ENCODE measurements at regions not wholly inside any gene's neighbourhood (a gene's known extent, or its start where the extent isn't known, plus 50 kb on each side); places are given as distances from the start of the nearest gene placed in this dataset.

DNA sequence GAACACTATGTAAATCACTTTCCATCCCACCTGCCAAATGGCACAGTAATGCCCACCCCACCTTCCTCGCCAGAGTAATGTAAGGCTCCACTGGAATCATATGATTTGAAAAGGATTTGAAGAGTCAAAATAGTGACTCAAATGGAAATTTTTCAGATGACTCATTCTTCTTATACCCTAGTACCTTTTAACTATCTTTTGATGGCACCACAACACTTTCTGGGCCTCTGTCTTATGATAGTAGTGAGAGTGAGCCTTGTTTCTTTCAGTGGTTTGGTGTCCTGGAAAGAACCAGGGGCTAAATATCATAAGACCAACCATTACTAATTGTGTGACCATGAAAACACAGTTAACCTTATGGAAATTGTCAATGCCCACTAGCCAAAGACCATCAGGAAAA, 235.4 kb upstream of the SLC14A2 start:
- Histone ChIP-seq H3K4me3 (ENCODE audit: control insufficient read depth in 2 of 3, extremely low read depth in 1 of 3, insufficient read depth in 2 of 3, low read depth in 1 of 3, low read length in 3 of 3) (no peak overlapping the region), H2AFZ (ENCODE audit: control insufficient read depth, low read length) (no peak overlapping the region), H4K20me1 (ENCODE audit: control insufficient read depth, extremely low read depth, insufficient read depth, low read length) (no peaks in the 10 kb centered on the region), H3K4me2 (ENCODE audit: control insufficient read depth, extremely low read depth, insufficient read depth, low read depth, low read length) (no peak overlapping the region), H3K27ac (ENCODE audit: control insufficient read depth, insufficient read depth, low read length) (no peak overlapping the region), H3K79me2 (ENCODE audit: control insufficient read depth, insufficient read depth, low read length) (no peaks in the 10 kb centered on the region), H3K27me3 (ENCODE audit: control insufficient read depth, extremely low read depth, insufficient read depth, low read length) (no peaks in the 10 kb centered on the region), H3K4me1 (ENCODE audit: control insufficient read depth, extremely low read depth, insufficient read depth, low read length) (peaks cover 15% of the 10 kb centered on the region), H3K9ac (ENCODE audit: control insufficient read depth, extremely low read depth, insufficient read depth, low read length) (no peak overlapping the region), H3K9me1 (ENCODE audit: control insufficient read depth, extremely low read depth, insufficient read depth, low read length) (no peaks in the 10 kb centered on the region), H3K36me3 (ENCODE audit: control insufficient read depth in 2 of 2, extremely low read depth in 1 of 2, insufficient read depth in 2 of 2, low read length in 2 of 2) (no peaks in the 10 kb centered on the region), H3K9me3 (ENCODE audit: control insufficient read depth, low read depth, low read length) (no peaks in the 10 kb centered on the region)
- no peak for TF ChIP-seq EZH2 (IDR thresholded peaks at IDR 0.05; ENCODE audit: low read length)
- TF ChIP-seq, protein P1, sequence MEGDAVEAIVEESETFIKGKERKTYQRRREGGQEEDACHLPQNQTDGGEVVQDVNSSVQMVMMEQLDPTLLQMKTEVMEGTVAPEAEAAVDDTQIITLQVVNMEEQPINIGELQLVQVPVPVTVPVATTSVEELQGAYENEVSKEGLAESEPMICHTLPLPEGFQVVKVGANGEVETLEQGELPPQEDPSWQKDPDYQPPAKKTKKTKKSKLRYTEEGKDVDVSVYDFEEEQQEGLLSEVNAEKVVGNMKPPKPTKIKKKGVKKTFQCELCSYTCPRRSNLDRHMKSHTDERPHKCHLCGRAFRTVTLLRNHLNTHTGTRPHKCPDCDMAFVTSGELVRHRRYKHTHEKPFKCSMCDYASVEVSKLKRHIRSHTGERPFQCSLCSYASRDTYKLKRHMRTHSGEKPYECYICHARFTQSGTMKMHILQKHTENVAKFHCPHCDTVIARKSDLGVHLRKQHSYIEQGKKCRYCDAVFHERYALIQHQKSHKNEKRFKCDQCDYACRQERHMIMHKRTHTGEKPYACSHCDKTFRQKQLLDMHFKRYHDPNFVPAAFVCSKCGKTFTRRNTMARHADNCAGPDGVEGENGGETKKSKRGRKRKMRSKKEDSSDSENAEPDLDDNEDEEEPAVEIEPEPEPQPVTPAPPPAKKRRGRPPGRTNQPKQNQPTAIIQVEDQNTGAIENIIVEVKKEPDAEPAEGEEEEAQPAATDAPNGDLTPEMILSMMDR (optimal IDR thresholded peaks at IDR 0.05 in 1 of 3, IDR thresholded peaks at IDR 0.05 in 1 of 3, conservative IDR thresholded peaks at IDR 0.05 in 1 of 3; ENCODE audit: extremely low read depth in 1 of 3, insufficient read depth in 2 of 3, low read length in 3 of 3) = no peak
- dilution Hi-C loops (cut with MboI; ENCODE audit: extremely low pct_ligation_motif_present, low sequenced_read_pairs) = no loop called here
- DNase-seq (ENCODE audit: low read depth, low spot score) (no peak), FAIRE-seq (peak; percentile 13)

DNA sequence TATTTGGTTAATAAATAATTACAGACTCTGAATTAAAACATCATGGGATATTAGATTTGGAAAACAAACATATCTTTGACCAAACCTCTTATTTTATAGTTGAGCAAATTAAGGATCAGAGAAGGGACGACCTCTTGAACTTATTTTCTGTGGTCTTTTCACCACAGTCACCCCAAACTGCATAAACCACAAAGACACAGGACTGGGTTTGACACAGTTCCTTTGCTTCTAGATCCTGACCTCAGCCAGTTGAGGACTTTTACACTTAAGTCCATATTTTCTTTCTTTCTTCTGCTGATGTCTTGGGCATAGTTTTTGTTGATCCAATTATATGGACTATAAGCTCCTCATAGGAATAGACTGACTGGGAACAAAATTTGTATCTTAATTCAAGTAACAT, 234.0 kb upstream of the SLC14A2 start:
- H3K9me1 ChIP-seq (ENCODE audit: control insufficient read depth, extremely low read depth, insufficient read depth, low read length) = no peaks in the 10 kb centered on the region
- peaks cover 6% of the 10 kb centered on the region for H3K4me1 ChIP-seq (ENCODE audit: control insufficient read depth, extremely low read depth, insufficient read depth, low read length)
- FAIRE-seq (no peak), DNase-seq (ENCODE audit: low read depth, low spot score) (no peak)
- H4K20me1 ChIP-seq (ENCODE audit: control insufficient read depth, extremely low read depth, insufficient read depth, low read length) = no peaks in the 10 kb centered on the region
- no peak overlapping the region for H2AFZ ChIP-seq (ENCODE audit: control insufficient read depth, low read length)
- H3K27ac ChIP-seq (ENCODE audit: control insufficient read depth, insufficient read depth, low read length) = no peak overlapping the region
- H3K4me3 ChIP-seq (ENCODE audit: control insufficient read depth in 2 of 3, extremely low read depth in 1 of 3, insufficient read depth in 2 of 3, low read depth in 1 of 3, low read length in 3 of 3) = no peak overlapping the region
- dilution Hi-C loops (cut with MboI; ENCODE audit: extremely low pct_ligation_motif_present, low sequenced_read_pairs) = no loop called here
- H3K9me3 ChIP-seq (ENCODE audit: control insufficient read depth, low read depth, low read length) = no peaks in the 10 kb centered on the region
- TF ChIP-seq, protein P1 (optimal IDR thresholded peaks at IDR 0.05 in 1 of 3, IDR thresholded peaks at IDR 0.05 in 1 of 3, conservative IDR thresholded peaks at IDR 0.05 in 1 of 3; ENCODE audit: extremely low read depth in 1 of 3, insufficient read depth in 2 of 3, low read length in 3 of 3) = no peak
- TF ChIP-seq EZH2 (IDR thresholded peaks at IDR 0.05; ENCODE audit: low read length) = no peak
- H3K36me3 ChIP-seq (ENCODE audit: control insufficient read depth in 2 of 2, extremely low read depth in 1 of 2, insufficient read depth in 2 of 2, low read length in 2 of 2) = no peaks in the 10 kb centered on the region
- no peaks in the 10 kb centered on the region for H3K79me2 ChIP-seq (ENCODE audit: control insufficient read depth, insufficient read depth, low read length)
- no peaks in the 10 kb centered on the region for H3K27me3 ChIP-seq (ENCODE audit: control insufficient read depth, extremely low read depth, insufficient read depth, low read length)
- no peak overlapping the region for H3K9ac ChIP-seq (ENCODE audit: control insufficient read depth, extremely low read depth, insufficient read depth, low read length)
- H3K4me2 ChIP-seq (ENCODE audit: control insufficient read depth, extremely low read depth, insufficient read depth, low read depth, low read length) = no peak overlapping the region
